KMS-11 (cell line): ENCODE measurements at regions not wholly inside any gene's neighbourhood (a gene's known extent, or its start where the extent isn't known, plus 50 kb on each side); places are given as distances from the start of the nearest gene placed in this dataset.

Experiments used
- H2AFZ ChIP-seq: fragments of 200-600 bp; sonication (generic); 2 replicates; pipeline ENCODE4 v1.6.1; 2016; ENCODE audit warnings: antibody characterized with exemption, mixed run types, low read depth
- H3K27ac ChIP-seq: fragments of 200-600 bp; sonication (generic); 2 replicates; pipeline ENCODE4 v1.6.1; 2016; ENCODE audit warnings: mild to moderate bottlenecking, mixed run types
- H3K27me3 ChIP-seq: fragments of 200-600 bp; sonication (generic); 2 replicates; pipeline ENCODE4 v1.6.1; 2017; ENCODE audit warnings: mild to moderate bottlenecking, low read depth, mixed run types, moderate library complexity; ENCODE audit not compliant: insufficient read depth
- H3K36me3 ChIP-seq: fragments of 200-600 bp; sonication (generic); 2 replicates; pipeline ENCODE4 v1.6.1; 2017; ENCODE audit warnings: mild to moderate bottlenecking, mixed run types; ENCODE audit not compliant: insufficient read depth
- H3K4me1 ChIP-seq: fragments of 200-600 bp; sonication (generic); 2 replicates; pipeline ENCODE4 v1.6.1; 2016; ENCODE audit warnings: mild to moderate bottlenecking, low read depth, mixed run types; ENCODE audit not compliant: poor library complexity, severe bottlenecking
- H3K4me2 ChIP-seq: fragments of 200-600 bp; sonication (generic); 2 replicates; pipeline ENCODE4 v1.7.0; 2016; ENCODE audit warnings: mild to moderate bottlenecking, mixed run types
- H3K4me3 ChIP-seq: fragments of 200-600 bp; sonication (generic); IDR thresholded peaks from 2 replicates; pipeline ENCODE4 v1.6.1; 2017; ENCODE audit warnings: low read depth, low read length, mixed read lengths; ENCODE audit not compliant: insufficient read depth
- H3K79me2 ChIP-seq: fragments of 200-600 bp; sonication (generic); 2 replicates; pipeline ENCODE4 v1.6.1; 2016; ENCODE audit warnings: low read depth, mixed run types; ENCODE audit not compliant: insufficient read depth
- H3K9ac ChIP-seq: fragments of 200-600 bp; sonication (generic); 2 replicates; pipeline ENCODE4 v1.6.1; 2016; ENCODE audit warnings: mild to moderate bottlenecking, mixed run types
- H4K20me1 ChIP-seq: fragments of 200-600 bp; sonication (generic); 2 replicates; pipeline ENCODE4 v1.6.1; 2016; ENCODE audit warnings: mild to moderate bottlenecking, mixed run types; ENCODE audit not compliant: insufficient read depth
- CTCF ChIP-seq: fragments of 200-600 bp; sonication (generic); conservative IDR thresholded peaks from 2 replicates; pipeline ENCODE4 v1.6.1; 2017; ENCODE audit warnings: low read depth, mild to moderate bottlenecking, antibody characterized with exemption, low read length, moderate library complexity, mixed read lengths

- Histone ChIP-seq H3K79me2 (no peaks in the 10 kb centered on the region), H3K27ac (no peak overlapping the region), H3K4me1 (no peaks in the 10 kb centered on the region), H3K27me3 (no peaks in the 10 kb centered on the region), H3K4me2 (no peak overlapping the region), H4K20me1 (no peaks in the 10 kb centered on the region), H3K9ac (no peak overlapping the region), H3K36me3 (no peaks in the 10 kb centered on the region), H2AFZ (no peak overlapping the region), H3K4me3 (no peak overlapping the region)
- TF ChIP-seq CTCF, result no peak
Observed at GRCh38 chr2:181231151-181231550, 226.0 kb upstream of the ITGA4 start.

GRCh38 chr2:181231886-181232621 is 225.1 kb upstream of the ITGA4 start:
- no peaks in the 10 kb centered on the region for H3K27me3 ChIP-seq
- no peak overlapping the region for H3K9ac ChIP-seq
- no peak overlapping the region for H2AFZ ChIP-seq
- TF ChIP-seq CTCF, result no peak
- H3K36me3 ChIP-seq, result no peaks in the 10 kb centered on the region
- no peak overlapping the region for H3K4me3 ChIP-seq
- H3K79me2 ChIP-seq, result no peaks in the 10 kb centered on the region
- no peak overlapping the region for H3K27ac ChIP-seq
- no peaks in the 10 kb centered on the region for H4K20me1 ChIP-seq
- no peaks in the 10 kb centered on the region for H3K4me1 ChIP-seq
- H3K4me2 ChIP-seq, result no peak overlapping the region

GRCh38 chr2:181234487-181234891 is 222.7 kb upstream of the ITGA4 start:
- Histone ChIP-seq H3K36me3 (no peaks in the 10 kb centered on the region), H3K9ac (no peak overlapping the region), H2AFZ (no peak overlapping the region), H4K20me1 (no peaks in the 10 kb centered on the region), H3K27ac (no peak overlapping the region), H3K79me2 (no peaks in the 10 kb centered on the region), H3K4me2 (no peak overlapping the region), H3K27me3 (no peaks in the 10 kb centered on the region), H3K4me1 (no peaks in the 10 kb centered on the region), H3K4me3 (no peak overlapping the region)
- no peak for TF ChIP-seq CTCF

- Histone ChIP-seq H3K27me3 (no peaks in the 10 kb centered on the region), H3K4me1 (no peaks in the 10 kb centered on the region), H3K79me2 (no peaks in the 10 kb centered on the region), H3K4me3 (no peak overlapping the region), H4K20me1 (no peaks in the 10 kb centered on the region), H3K27ac (no peak overlapping the region), H3K4me2 (no peak overlapping the region), H3K9ac (no peak overlapping the region), H2AFZ (no peak overlapping the region), H3K36me3 (no peaks in the 10 kb centered on the region)
- TF ChIP-seq CTCF, result no peak
Observed at GRCh38 chr2:181235011-181235410, 222.2 kb upstream of the ITGA4 start.
